HG03045 (cell line): ENCODE measurements at regions not wholly inside any gene's neighbourhood (a gene's known extent, or its start where the extent isn't known, plus 50 kb on each side); places are given as distances from the start of the nearest gene placed in this dataset.

Experiments used
- ATAC-seq: cut with Tn5 transposase; IDR thresholded peaks from one replicate; pipeline ENCODE4 v1.9.1; 2021; ENCODE audit warnings: mild to moderate bottlenecking, moderate library complexity; ENCODE audit not compliant: unreplicated experiment

GRCh38 chr10:117945651-117946050, 101.1 kb downstream of the RAB11FIP2 start:
- no peak for ATAC-seq

GRCh38 chr10:117946525-117947070, 100.1 kb downstream of the RAB11FIP2 start:
- ATAC-seq = no peak

GRCh38 chr10:117948493-117948892, 98.2 kb downstream of the RAB11FIP2 start:
- no peak for ATAC-seq

GRCh38 chr10:117950408-117950807, 96.3 kb downstream of the RAB11FIP2 start:
- no peak for ATAC-seq
